Liver (tissue), 8 donors: ENCODE measurements at regions not wholly inside any gene's neighbourhood (a gene's known extent, or its start where the extent isn't known, plus 50 kb on each side); places are given as distances from the start of the nearest gene placed in this dataset.

Experiments used
- DNase-seq: peaks from one replicate; pipeline ENCODE4 v3.0.0-alpha.2; 2017; ENCODE audit warnings: low spot score
- H3K27ac ChIP-seq, 2 donors: one replicate each; pipeline ENCODE4 v1.7.0; 2013; ENCODE audit warnings: inconsistent platforms in 2 of 2, low read length in 2 of 2, control low read depth in 1 of 2, low read depth in 1 of 2, mild to moderate bottlenecking in 1 of 2
- H3K27me3 ChIP-seq, 4 donors: one replicate each; pipeline versions ENCODE4 v1.6.1 to v1.7.0; 2013; ENCODE audit warnings: low read length in 3 of 4, inconsistent platforms in 1 of 4, mild to moderate bottlenecking in 1 of 4, moderate library complexity in 1 of 4; ENCODE audit not compliant: control insufficient read depth in 4 of 4, insufficient read depth in 4 of 4
- H3K36me3 ChIP-seq, 4 donors: one replicate each; pipeline versions ENCODE4 v1.6.1 to v1.7.0; 2013; ENCODE audit warnings: low read length in 3 of 4, mild to moderate bottlenecking in 3 of 4, low read depth in 1 of 4, moderate library complexity in 1 of 4; ENCODE audit not compliant: control insufficient read depth in 4 of 4, insufficient read depth in 3 of 4
- H3K4me1 ChIP-seq, 4 donors: one replicate each; pipeline versions ENCODE4 v1.6.1 to v1.7.0; 2013; ENCODE audit warnings: low read length in 3 of 4, mild to moderate bottlenecking in 3 of 4, moderate library complexity in 1 of 4; ENCODE audit not compliant: control insufficient read depth in 4 of 4, insufficient read depth in 4 of 4
- H3K4me3 ChIP-seq, 3 donors: one replicate each; pipeline versions ENCODE4 v1.6.1 to v1.7.0; 2013; ENCODE audit warnings: low read length in 3 of 3, control low read depth in 1 of 3, low read depth in 1 of 3, mild to moderate bottlenecking in 1 of 3
- H3K9ac ChIP-seq, 2 donors: one replicate each; pipeline ENCODE4 v1.7.0; 2013; ENCODE audit warnings: low read length in 2 of 2, mild to moderate bottlenecking in 2 of 2, moderate library complexity in 2 of 2, control low read depth in 1 of 2, low read depth in 1 of 2
- H3K9me3 ChIP-seq, 4 donors: one replicate each; pipeline versions ENCODE4 v1.6.1 to v1.7.0; 2013; ENCODE audit warnings: low read length in 3 of 4; ENCODE audit not compliant: control insufficient read depth in 4 of 4
- CTCF ChIP-seq: fragments of 150-350 bp; IDR thresholded peaks from 2 replicates; pipeline ENCODE4 v1.5.1; 2017; ENCODE audit warnings: improper control_type of control experiment, low read depth, low read length; ENCODE audit not compliant: missing input control
- EGR1 ChIP-seq, 2 donors: IDR thresholded peaks; 2 replicates each; pipeline ENCODE4 v1.6.1; 2016 to 2018; ENCODE audit warnings: antibody characterized with exemption in 2 of 2, low read depth in 2 of 2
- FOXA1 ChIP-seq: IDR thresholded peaks from 2 replicates; pipeline ENCODE4 v1.6.1; 2016; ENCODE audit warnings: antibody characterized with exemption
- FOXA2 ChIP-seq: IDR thresholded peaks from 2 replicates; pipeline ENCODE4 v1.6.1; 2016; ENCODE audit warnings: antibody characterized with exemption
- GABPA ChIP-seq, 2 donors: IDR thresholded peaks in 1 of 2; conservative IDR thresholded peaks in 1 of 2; 2 replicates each; pipeline ENCODE4 v1.6.1; 2016; ENCODE audit warnings: antibody characterized with exemption in 2 of 2, mild to moderate bottlenecking in 1 of 2, moderate library complexity in 1 of 2
- HNF4A ChIP-seq, 2 donors: conservative IDR thresholded peaks; 2 replicates each; pipeline ENCODE4 v1.6.1; 2016; ENCODE audit warnings: antibody characterized with exemption in 2 of 2, mild to moderate bottlenecking in 2 of 2
- HNF4G ChIP-seq: IDR thresholded peaks from 2 replicates; pipeline ENCODE4 v1.6.1; 2016; ENCODE audit warnings: antibody characterized with exemption
- JUND ChIP-seq, 2 donors: IDR thresholded peaks; 2 replicates each; pipeline ENCODE4 v1.6.1; 2016; ENCODE audit warnings: antibody characterized with exemption in 2 of 2
- NR2F2 ChIP-seq: IDR thresholded peaks from 2 replicates; pipeline ENCODE4 v1.6.1; 2016; ENCODE audit warnings: antibody characterized with exemption
- REST ChIP-seq: IDR thresholded peaks from 2 replicates; pipeline ENCODE4 v1.6.1; 2016; ENCODE audit warnings: antibody characterized with exemption, mild to moderate bottlenecking
- SP1 ChIP-seq: IDR thresholded peaks from 2 replicates; pipeline ENCODE4 v1.6.1; 2018; ENCODE audit warnings: antibody characterized with exemption, mild to moderate bottlenecking
- WGBS: extraction: QIAGEN DNeasy Blood & Tissue Kit; methylation state at CpG from one replicate; pipeline ENCODE4 v1.1.7; 2013; 5-methylcytosine and 5-hydroxymethylcytosine counted together
- TF ChIP-seq, protein P1 (sequence below): IDR thresholded peaks from 2 replicates; pipeline ENCODE4 v1.6.1; 2016; ENCODE audit warnings: antibody characterized with exemption
- donor health status: healthy.
- donor health status: healthy.
- donor health status: healthy.
- donor health status: healthy.
- donor health status: healthy.

DNA sequence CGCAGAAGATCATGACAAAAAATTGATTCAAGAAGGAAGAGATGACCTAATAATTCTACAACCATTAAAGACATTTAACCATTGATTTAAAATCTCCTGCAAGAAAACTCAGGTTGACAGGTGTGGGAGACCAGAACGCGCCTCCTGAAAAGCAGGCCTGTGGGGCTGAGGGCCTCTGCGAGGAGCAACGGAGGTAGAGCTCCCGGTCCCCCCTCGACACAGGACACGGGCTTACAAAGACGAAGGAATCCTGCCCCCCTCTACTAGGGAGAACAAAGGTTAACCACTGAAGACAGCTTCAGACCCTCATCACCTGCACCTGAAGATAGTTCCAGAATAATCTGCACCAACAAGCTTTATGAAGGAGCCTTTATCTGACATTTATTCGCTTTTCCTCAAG, 55.9 kb upstream of the INPP5A start:
- Histone ChIP-seq H3K4me3 (no peak overlapping the region), H3K36me3 (no peaks in the 10 kb centered on the region), H3K27me3 (no peaks in the 10 kb centered on the region), H3K27ac (no peak overlapping the region), H3K4me1 (peaks cover 0 to 4% (median 2%) of the 10 kb centered on the region in 4 donors), H3K9ac (no peak overlapping the region), H3K9me3 (no peaks in the 10 kb centered on the region)
- no peak for DNase-seq
- TF ChIP-seq, protein P1, sequence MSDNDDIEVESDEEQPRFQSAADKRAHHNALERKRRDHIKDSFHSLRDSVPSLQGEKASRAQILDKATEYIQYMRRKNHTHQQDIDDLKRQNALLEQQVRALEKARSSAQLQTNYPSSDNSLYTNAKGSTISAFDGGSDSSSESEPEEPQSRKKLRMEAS = no peak
- TF ChIP-seq FOXA1 (no peak), CTCF (no peak), FOXA2 (no peak), SP1 (no peak)
- WGBS = 85% methylated on average over 10 of the region's 10 CpGs

DNA sequence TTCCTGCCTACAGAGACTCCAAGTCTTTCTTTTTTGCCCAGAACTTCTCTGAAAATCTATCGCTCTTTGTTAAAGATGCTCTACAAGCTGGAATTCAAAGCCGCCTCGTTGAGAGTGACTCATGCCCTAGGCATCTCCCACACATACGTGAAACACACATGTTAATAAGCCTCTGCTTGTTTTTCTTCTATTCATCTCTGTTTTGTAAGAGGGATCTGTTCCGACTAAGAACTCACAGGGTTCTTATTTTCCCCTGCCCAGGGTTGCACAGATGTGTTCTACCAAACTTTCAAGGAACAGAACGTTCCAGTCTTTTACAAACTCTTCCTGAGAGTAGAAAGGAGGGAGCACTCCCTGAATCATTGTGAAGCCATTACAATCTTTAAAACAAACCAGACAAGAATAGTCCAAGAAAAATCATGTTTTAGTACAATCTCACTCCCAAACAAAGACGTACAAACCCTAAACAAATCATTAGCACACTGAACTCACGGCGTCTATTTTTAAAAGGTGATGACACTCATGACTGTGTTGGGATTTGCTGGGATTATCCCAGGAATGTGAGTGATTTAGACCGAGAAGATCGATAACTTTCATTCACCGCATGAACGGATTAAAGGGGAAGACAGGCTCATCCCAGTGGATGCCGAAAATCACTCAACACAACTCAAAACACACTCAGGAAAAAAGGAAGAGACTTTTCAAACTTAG, 55.3 kb upstream of the INPP5A start:
- no peak overlapping the region for H3K27ac ChIP-seq
- H3K4me3 ChIP-seq = no peak overlapping the region
- WGBS = 76% methylated on average over 14 of the region's 14 CpGs
- H3K9me3 ChIP-seq = no peaks in the 10 kb centered on the region
- H3K9ac ChIP-seq = no peak overlapping the region
- no peaks in the 10 kb centered on the region for H3K36me3 ChIP-seq
- H3K4me1 ChIP-seq = peaks cover 0 to 4% (median 2%) of the 10 kb centered on the region in 4 donors
- DNase-seq = no peak
- TF ChIP-seq REST (no peak), NR2F2 (peak; percentile 19), GABPA (IDR thresholded peaks at IDR 0.05 in 1 of 2, conservative IDR thresholded peaks at IDR 0.05 in 1 of 2) (no peak), FOXA1 (no peak), CTCF (no peak), JUND (IDR thresholded peaks at IDR 0.05) (peak in 1 of 2 donors; percentile 63), EGR1 (IDR thresholded peaks at IDR 0.05; ENCODE audit: low read depth in 2 of 2) (no peak), HNF4G (no peak), HNF4A (conservative IDR thresholded peaks at IDR 0.05) (no peak), SP1 (peak; percentile 56)
- H3K27me3 ChIP-seq = no peaks in the 10 kb centered on the region
